GM19463 (cell line): ENCODE measurements at regions not wholly inside any gene's neighbourhood (a gene's known extent, or its start where the extent isn't known, plus 50 kb on each side); places are given as distances from the start of the nearest gene placed in this dataset.

Experiments used
- ATAC-seq: cut with Tn5 transposase; IDR thresholded peaks from one replicate; pipeline ENCODE4 v1.9.1; 2021; ENCODE audit warnings: mild to moderate bottlenecking, moderate library complexity; ENCODE audit not compliant: unreplicated experiment

DNA sequence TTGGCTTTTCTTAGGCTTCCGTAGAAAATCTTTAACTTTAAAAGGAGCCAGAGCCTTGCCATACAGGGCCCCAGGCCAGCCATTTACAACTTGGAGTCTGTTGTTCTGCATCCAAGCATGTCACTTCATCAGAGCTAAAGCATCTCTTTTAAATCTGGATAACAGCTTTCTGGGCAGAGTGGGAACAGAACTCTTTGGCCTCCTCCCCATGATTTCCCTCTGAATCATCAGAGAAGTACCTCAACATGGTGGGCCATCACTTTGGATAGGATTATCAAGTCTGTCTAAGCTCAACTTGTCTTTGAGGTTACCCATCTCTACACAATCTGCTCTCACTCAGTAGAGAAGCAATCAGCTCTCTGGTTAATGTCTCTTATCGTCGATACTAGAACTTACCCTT, 170.9 kb downstream of the SLC6A15 start:
- no peak for ATAC-seq

DNA sequence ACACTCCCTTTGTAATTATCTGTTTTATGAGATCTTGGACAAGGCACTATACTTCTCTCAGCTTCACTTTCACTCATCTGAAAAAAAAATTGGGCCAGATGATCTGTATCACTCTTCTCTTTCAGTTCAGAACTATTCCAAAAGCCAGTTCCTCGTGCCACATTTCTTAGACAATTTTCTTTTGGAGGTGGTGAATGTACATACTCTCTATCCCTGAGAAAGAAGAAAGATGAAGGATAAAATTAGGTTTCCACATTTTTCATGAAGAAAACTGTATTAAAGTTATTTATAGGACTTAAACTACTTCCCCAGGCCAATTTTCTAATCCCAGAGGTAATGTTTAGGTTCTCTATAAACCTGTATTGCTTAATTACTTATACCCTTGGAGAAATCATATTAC, 171.6 kb downstream of the SLC6A15 start:
- ATAC-seq, result no peak

DNA sequence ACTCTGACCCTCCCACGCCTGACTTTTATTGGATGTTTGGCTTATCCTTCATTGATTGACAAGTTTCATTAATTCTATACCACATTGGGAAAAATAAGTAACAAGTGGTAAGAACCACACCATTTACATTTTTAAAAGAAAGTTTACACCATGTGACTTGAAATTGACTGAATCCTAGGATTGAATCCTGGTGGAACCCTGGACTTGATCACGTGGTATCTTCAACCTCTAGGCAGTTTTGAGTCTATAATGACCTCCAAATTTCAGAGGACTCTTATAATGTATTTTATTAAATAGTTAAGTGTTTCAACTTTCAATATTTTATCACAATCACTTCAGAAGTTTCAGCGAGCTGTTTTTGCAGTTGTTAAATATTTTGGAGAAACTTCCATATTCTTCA, 172.0 kb downstream of the SLC6A15 start:
- ATAC-seq, result no peak

DNA sequence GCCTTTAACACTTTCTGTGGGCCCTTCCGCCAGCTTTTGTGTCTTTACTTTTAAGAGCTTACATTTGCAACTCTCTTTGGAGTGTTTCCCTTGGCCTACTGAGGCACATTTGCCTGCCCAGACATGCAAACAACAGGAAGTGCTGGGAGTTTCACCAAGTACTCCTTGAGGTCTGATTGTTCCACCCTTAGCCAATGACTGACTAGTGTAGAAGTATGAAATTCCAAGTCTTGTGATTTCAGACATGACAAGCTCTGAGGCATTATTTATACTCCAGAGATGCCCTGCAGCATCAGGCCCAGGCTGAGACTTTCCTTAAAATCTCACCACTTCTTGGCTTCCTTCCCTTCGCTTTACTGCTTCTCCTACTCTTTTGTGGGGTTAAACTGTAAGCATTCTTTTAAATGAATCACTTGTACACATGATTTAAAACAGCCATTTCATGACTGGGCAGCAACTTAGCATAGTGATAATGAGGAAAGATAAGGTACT, 174.1 kb downstream of the SLC6A15 start:
- ATAC-seq, result no peak

DNA sequence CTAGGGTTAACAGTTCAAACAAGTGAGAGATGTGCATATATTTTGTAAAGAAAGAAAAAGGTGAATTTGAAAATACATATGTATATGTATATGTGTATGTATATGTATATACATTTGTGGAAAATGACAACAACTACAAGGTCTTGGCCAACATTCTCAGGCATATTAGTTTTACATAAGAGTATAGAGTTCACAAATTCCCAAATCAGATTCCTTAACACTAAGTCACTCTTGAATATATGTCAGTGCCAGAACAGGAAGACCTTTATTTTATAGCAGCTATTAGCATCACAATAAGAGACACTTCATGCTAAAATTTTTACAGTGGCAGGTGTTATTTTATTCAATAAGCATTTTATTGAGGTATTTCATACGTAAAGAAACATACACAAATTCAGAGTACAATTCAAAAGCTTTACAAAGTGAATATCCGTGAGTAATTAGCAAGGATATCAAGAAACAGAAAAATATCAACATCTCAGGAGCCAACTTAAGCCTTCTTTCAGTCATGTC, 179.7 kb downstream of the SLC6A15 start:
- ATAC-seq, result no peak

DNA sequence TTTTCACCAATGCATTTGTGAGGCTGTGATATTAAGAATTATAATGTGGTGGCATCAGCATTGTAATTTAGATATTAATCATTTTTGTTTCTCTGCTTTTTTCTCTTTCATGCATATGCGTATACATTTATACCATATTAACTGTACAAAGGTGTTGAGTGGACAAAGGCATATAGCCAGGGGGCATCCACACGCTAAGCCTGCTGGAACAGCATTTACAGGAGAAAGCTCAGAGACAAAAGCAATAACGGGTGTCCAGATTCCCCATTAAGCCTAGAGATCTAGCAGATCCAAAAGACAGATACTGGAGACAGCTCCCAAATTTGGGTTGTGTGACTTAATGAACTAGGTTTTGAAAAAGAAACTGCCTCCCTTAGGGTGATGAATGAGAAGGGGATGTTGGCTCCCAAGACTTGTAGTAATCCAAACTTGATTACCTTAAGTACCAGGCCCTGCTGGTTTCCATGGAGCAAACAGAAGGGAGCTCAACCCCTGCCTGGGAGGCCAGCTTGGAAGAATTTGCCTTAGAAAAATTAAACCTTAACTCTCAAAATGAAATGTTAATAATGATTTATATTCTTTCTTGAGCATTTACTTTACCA, 181.9 kb downstream of the SLC6A15 start:
- ATAC-seq, result no peak

DNA sequence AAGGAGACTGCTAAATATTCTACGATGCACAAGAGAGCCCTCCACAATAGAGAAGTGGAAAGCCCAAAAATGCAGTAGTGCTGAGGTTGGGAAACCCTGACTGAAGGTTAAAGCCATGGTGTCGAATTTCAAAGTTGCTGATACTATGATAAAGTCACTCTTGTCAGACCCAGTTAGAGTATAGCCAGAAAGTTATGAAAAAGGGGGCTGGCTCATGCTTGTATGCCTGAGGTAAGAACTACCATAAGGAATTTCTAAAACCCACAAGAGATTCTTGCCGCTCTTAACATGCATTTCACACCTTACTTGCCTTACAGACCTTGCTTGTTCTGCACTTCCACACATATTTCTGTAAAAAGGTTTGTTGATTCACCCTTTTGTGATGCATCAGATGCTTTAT, 184.6 kb downstream of the SLC6A15 start:
- ATAC-seq, result no peak

DNA sequence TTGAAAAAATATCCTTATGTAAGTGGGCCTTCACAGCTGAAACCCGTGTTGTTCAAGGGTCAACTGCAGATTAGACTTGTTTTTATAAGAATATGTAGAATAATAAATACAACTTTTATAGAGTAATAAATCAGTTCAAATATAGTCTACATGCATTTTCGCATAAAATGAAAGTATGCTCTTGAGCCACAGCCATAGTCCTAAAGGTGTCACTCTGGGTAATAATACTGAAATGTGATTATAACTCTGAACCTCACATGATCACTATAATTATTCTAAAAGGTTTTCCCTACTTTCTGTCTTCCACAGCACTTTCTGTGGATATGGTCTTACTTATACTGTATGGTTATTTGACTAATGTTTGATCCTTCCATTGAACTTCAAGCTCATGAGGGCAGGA, 185.8 kb downstream of the SLC6A15 start:
- ATAC-seq, result no peak

DNA sequence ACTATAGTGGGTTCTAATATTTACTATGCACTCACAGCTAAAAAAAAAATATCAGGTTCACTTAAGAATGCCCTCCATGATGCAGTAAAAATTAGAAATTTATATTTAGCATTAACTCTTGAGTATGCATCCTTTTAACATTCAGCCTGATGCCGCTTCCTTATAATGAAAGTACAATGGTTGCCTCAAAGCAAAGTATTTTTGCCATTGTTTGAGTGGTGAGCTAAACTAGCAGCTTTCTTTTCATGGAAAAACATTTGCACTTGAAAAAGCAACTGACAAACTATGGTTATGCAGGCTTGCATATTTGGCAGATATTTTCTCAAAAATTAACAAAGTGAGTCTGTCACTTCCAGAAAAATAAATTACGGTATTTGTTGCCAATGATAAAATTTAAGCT, 188.6 kb downstream of the SLC6A15 start:
- no peak for ATAC-seq

DNA sequence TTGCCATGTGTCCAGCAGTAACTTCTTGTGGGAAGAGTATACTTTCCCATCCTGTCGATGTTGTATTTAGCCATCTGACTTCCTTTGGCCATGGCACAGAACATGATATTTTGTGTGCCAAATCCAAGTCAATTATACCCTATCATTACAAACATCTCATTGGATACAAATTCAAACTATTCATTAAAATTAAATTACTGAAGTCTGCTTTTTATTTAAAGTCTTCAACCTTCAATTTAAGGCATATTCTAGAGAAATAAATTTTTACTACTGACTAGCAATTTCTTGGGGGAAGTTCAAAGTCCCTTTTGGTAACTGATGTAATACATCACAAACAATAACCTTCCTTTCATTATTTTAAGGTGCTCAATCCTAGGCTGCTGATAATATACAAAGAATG, 192.6 kb downstream of the SLC6A15 start:
- no peak for ATAC-seq

DNA sequence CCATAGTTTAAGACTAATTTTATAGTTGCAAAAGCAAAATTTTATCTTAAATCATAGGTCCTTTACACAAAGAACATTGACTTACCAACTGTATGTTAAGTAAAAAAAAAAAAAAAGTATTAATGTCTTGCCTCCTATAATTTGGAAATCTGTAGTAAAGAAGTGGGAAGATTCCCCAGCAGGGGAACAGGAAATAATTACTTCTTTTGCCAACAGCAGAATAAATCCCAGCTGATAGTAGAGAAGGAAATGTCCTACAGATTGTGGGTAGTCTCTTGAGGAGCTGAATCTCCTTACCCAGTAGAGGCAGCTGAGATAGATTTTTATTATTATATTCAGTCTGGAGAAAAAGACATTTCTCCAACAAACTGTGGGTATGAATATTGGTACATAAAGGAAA, 193.7 kb downstream of the SLC6A15 start:
- no peak for ATAC-seq

DNA sequence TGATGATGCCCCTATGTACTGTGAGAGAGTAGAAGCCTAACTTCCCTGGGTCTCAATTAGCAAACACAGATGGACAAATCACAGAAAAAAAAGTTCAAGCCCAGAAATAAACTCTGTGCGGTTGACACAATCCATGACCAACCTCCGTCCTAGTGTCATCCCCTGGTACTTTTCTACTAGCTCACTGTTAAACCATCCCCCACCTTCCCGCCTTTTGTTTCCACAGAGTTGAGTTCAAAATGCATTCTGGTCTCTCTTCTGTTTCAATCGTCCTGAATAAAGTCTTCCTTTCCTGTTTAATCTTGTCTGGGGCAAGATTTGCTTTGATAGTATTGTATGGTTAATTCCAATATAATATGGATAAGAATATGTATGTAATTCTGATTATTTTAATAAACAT, 199.9 kb downstream of the SLC6A15 start:
- no peak for ATAC-seq

DNA sequence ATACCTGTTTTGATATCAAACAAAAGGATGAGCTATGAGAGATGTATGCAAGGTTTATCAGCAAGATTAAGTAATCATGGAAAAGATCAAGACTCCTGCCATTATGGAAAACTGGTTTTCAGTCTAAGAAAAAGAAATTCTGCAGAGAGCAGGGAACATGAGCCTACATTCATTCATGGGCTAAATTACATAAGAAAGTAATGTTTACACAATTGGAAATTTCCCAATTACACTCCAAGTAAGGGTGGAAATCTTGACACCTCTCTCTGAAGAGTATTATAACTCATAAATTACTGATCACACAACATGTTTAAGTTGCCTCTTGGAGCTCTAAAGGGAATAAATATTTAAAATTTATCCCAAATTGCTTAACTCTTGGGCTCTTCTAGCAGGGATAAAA, 206.2 kb downstream of the SLC6A15 start:
- no peak for ATAC-seq

DNA sequence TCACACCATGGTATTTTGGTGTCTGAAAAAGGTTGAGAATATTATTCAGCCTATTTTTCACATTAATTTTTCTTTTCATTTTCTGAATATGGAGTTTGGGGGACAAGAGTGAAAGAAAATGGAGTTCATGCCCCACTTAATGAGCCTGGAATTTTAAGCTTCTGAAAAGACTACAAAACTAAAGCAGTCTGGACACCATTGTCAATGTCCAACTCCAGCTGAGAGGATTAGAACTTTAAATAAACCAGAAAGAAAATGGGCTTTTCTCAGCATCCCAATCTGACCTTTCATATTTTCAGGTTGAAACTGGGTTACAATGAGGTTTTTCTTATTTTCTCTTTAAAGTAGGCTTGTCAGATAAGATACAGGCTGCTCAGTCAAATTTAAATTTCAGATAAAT, 207.7 kb downstream of the SLC6A15 start:
- ATAC-seq, result no peak

DNA sequence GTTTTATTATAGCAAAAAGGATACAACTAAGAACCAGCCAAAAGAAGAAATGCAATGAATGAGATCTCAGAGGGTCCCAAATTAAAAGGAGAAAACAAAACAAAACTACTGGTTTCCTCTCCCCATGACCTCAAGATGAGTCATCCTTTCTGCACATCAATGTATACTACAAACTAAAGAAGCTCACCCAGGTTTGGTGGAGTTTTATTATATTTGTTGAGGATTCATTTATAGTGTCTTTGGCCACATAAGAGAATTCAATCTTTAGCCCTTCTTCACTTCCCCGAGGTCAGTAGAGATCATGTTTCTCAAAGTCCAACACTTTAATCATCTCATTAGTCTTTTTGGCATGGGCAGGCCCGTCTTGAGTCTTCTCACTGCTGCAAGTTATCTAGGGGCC, 210.6 kb downstream of the SLC6A15 start:
- ATAC-seq, result no peak

DNA sequence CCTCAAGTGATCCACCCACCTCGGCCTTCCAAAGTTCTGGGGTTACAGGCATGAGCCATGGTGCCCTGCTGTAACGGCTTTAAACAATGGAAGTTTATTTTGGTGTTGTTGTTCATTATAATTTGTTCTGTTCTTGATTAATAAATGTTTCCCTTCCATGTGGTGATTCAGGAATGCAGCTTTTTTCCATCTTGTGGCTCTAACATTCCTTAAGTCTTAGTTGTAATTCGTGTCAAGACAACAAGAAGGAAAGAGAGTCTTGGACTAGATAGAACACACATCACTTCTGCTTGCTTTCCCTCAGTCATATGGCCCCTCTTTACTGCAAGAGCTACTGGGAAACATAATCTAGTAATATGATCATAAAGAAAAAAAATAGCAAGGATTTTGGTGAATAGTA, 211.6 kb downstream of the SLC6A15 start:
- ATAC-seq, result no peak

DNA sequence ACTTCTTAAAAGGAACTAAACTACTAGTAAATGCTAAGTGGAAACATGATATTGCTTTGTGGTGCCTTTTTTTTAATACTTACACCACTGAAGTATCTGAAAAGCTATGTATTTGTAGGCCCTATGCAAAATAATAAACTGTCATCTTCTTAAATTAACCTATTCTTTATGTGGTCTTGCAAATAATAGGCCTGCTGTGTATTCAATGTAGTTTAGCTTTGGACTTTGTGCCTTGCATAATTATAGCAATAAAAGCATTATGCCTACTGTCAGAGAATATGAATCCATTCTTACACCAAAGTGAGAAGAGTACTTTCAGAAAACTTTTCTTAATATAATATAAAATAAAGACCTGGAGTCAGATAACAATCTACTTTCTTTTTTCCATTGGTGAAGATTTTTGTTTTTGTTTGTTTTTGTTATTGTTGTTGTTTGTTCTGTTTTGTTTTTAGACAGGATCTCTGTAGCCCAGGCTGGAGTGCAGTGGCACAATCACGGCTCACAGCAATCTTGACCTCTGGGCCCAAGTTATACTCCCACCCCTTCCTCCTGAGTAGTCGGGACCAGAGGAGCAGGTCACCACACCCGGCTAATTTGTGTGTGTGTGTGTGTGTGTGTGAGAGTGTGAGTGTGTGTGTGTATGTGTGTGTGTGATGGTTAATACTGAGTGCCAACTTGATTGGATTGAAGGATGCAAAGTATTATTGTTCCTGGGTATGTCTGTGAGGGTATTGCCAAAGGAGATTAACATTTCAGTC, 213.8 kb downstream of the SLC6A15 start:
- ATAC-seq, result no peak

DNA sequence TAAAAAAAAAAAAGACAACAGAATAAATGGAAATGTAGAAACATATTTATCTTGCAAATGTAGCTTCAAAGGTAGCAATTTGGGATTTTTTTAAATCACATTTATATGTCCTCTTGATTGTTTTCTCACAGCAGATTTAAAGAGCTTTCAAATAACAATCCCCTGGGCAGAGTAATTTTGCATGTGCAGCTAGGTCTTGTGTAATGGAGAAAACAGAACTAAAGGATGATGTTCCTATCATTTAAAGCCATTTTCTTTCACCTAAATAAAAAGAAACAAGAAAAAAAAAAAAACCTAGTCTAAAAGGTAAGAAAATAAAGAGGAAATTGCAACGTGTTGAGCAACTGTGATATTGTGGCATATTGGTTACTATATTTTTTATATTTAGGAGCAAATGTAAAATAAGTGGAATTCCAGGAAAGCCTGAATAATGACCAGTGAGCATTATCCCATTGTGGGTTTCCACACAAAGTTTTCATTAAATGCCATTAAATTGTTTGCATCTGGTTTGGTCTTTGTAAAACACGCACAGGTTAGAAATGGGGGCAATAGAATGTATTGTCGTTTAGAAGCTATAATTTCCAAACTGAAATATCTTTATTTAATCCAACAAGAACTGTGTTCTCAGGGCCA, 215.6 kb downstream of the SLC6A15 start:
- ATAC-seq, result no peak

DNA sequence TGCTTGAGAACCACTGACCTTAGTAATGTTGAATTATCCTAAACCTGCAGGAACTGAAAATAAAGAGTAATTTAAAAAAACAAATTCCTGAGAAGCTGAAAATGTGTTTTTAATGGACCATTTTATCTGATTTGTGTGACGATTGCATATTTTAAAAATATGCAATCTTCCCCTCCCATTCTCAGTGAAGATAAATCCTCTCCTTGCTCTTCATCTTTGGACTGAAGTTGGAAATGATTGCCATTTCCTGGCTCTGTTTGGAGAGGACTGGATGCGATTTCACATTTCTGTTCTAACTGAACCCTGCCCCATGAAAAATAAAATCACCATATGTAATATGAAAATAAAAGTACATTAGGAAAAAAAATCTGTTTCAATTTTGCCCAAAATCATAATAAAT, 216.3 kb downstream of the SLC6A15 start:
- ATAC-seq, result no peak

DNA sequence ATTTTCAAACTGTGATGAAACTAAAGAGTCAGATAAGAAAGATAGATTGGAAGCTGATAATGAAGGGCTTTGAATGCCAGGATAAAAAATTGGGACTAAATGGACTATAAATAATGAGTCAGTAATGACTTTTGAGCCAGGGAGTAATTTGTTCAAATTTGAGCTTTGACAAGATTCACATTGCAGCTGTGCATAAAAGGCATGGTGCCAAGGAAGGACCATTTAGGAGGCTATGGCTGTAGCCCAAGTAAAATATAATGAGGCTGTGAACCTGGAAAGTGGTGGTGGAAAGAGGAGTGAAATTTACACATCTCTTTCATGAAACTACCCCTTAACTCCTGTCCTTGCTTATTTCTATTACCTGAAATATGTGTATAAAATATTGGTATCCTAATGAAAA, 218.5 kb downstream of the SLC6A15 start:
- ATAC-seq, result no peak

DNA sequence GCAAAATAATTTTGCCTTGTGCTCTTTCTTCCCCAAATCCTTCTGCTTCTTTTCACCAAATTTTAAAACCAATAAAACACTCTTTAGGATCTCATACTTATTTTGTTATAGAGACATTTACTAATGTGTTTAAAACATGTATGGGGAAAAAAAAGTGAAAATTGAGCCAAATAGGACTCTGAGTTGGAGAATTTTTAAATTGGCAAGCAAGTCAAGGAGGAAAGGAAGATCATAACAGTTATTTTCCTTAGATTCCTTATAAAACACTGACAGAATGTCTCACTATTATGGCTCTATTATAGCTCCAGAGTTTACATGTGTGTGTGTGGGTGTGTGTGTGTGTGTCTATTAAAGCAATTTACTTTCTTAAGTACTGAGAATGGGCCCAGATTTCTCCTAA, 220.5 kb downstream of the SLC6A15 start:
- ATAC-seq, result no peak

DNA sequence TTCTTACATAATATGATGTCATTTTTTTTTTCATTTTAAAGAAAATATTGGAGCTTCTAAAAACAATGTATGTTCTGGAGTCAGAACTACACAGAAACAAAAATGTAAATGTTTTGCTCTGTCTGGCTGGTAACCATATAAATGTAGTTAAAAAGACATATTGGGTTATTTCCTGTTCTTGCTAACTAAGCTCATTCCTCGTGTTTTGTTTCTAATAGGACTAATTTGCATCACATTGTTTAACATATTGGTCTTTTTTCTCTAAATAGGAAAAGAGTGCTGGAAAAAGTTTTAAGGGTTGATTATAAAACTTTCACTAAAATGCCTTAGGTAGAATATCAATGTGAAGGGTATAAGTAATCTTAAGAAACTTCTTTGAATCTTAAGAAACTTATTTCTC, 221.3 kb downstream of the SLC6A15 start:
- ATAC-seq, result no peak
